OCI-LY7 (cell line): ENCODE measurements at regions not wholly inside any gene's neighbourhood (a gene's known extent, or its start where the extent isn't known, plus 50 kb on each side); places are given as distances from the start of the nearest gene placed in this dataset.

Source experiments
- EZH2phosphoT487 ChIP-seq: fragments of 200-600 bp; sonication (generic); IDR thresholded peaks from 2 replicates; pipeline ENCODE4 v1.6.1; 2018; ENCODE audit warnings: low read depth, borderline replicate concordance, mild to moderate bottlenecking, mixed run types, antibody characterized with exemption, low read length, moderate library complexity, mixed read lengths
- TF ChIP-seq, protein P1 (sequence below): fragments of 200-600 bp; sonication (generic); conservative IDR thresholded peaks from 2 replicates; pipeline ENCODE4 v1.5.1; 2014; ENCODE audit warnings: mild to moderate bottlenecking, antibody characterized with exemption, low read length, moderate library complexity, mixed read lengths

GRCh38 chr7:392822-393221 lies 102.9 kb downstream of the FOXL3 start:
- TF ChIP-seq, protein P1, sequence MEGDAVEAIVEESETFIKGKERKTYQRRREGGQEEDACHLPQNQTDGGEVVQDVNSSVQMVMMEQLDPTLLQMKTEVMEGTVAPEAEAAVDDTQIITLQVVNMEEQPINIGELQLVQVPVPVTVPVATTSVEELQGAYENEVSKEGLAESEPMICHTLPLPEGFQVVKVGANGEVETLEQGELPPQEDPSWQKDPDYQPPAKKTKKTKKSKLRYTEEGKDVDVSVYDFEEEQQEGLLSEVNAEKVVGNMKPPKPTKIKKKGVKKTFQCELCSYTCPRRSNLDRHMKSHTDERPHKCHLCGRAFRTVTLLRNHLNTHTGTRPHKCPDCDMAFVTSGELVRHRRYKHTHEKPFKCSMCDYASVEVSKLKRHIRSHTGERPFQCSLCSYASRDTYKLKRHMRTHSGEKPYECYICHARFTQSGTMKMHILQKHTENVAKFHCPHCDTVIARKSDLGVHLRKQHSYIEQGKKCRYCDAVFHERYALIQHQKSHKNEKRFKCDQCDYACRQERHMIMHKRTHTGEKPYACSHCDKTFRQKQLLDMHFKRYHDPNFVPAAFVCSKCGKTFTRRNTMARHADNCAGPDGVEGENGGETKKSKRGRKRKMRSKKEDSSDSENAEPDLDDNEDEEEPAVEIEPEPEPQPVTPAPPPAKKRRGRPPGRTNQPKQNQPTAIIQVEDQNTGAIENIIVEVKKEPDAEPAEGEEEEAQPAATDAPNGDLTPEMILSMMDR: no peak
- no peak for TF ChIP-seq EZH2phosphoT487
